HEK293 (cell line): ENCODE measurements at regions not wholly inside any gene's neighbourhood (a gene's known extent, or its start where the extent isn't known, plus 50 kb on each side); places are given as distances from the start of the nearest gene placed in this dataset.

Experiments used
- CTCF ChIA-PET: fragments of 350-600 bp; formaldehyde crosslinking; extraction: SDS; loops from one replicate; lab custom pipeline; 2021; ENCODE audit warnings: antibody characterized with exemption; lab: Yijun Ruan, JAX
- POLR2A ChIA-PET: fragments of 300-600 bp; formaldehyde crosslinking; extraction: SDS; loops from one replicate; lab custom pipeline; 2020; ENCODE audit warnings: antibody characterized with exemption, inconsistent platforms; lab: Yijun Ruan, JAX
- H3K27ac ChIP-seq: fragments of 200-500 bp; sonication (Bioruptor generic); 2 replicates; pipeline ENCODE4 v1.5.1; 2014; ENCODE audit warnings: low read depth, low read length, control low read depth, inconsistent platforms; ENCODE audit errors: extremely low read depth
- H3K36me3 ChIP-seq, 2 experiments: fragments of 200-500 bp in 1 of 2; sonication (Bioruptor generic) in 1 of 2; 1 replicate in 1 of 2; 2 replicates in 1 of 2; pipeline ENCODE4 v1.5.1; 2014 to 2017; ENCODE audit warnings: inconsistent platforms in 2 of 2, low read length in 2 of 2; ENCODE audit not compliant: control insufficient read depth in 2 of 2, insufficient read depth in 1 of 2
- H3K4me1 ChIP-seq: fragments of 200-500 bp; sonication (Bioruptor generic); 2 replicates; pipeline ENCODE4 v1.5.1; 2014; ENCODE audit warnings: mild to moderate bottlenecking, low read length, inconsistent platforms; ENCODE audit not compliant: control insufficient read depth, insufficient read depth
- H3K4me3 ChIP-seq: 2 replicates; pipeline ENCODE4 v1.5.1; 2011; ENCODE audit warnings: low read depth, mild to moderate bottlenecking, control low read depth, low read length, moderate library complexity
- H3K9me3 ChIP-seq: fragments of 200-500 bp; sonication (Bioruptor generic); 2 replicates; pipeline ENCODE4 v1.5.1; 2014; ENCODE audit warnings: low read depth, low read length, inconsistent platforms; ENCODE audit not compliant: control insufficient read depth, insufficient read depth
- CTCF ChIP-seq: fragments of 450-650 bp; formaldehyde crosslinking; IDR thresholded peaks from 2 replicates; pipeline ENCODE4 v1.5.1; 2016; ENCODE audit warnings: missing biosample characterization, missing genetic modification characterization
- ELK4 ChIP-seq: IDR thresholded peaks from 2 replicates; pipeline ENCODE4 v1.6.1; 2011; ENCODE audit warnings: mild to moderate bottlenecking, low read depth, low read length, borderline replicate concordance
- HOXD13 ChIP-seq: sonication (generic); formaldehyde crosslinking; IDR thresholded peaks from 2 replicates; pipeline ENCODE4 v1.8.0; 2022; ENCODE audit warnings: missing genetic modification reagents, borderline replicate concordance
- KLF1 ChIP-seq: fragments of 450-650 bp; formaldehyde crosslinking; IDR thresholded peaks from 2 replicates; pipeline ENCODE4 v1.5.1; 2016; ENCODE audit warnings: missing biosample characterization, missing genetic modification characterization
- KLF10 ChIP-seq: fragments of 450-650 bp; IDR thresholded peaks from 2 replicates; pipeline ENCODE4 v1.5.1; 2018; ENCODE audit warnings: missing biosample characterization, mild to moderate bottlenecking, missing genetic modification characterization
- KLF8 ChIP-seq: fragments of 450-650 bp; formaldehyde crosslinking; IDR thresholded peaks from 2 replicates; pipeline ENCODE4 v1.5.1; 2016; ENCODE audit warnings: missing biosample characterization, missing genetic modification characterization
- SCRT2 ChIP-seq: fragments of 450-650 bp; formaldehyde crosslinking; IDR thresholded peaks from 2 replicates; pipeline ENCODE4 v1.5.1; 2016; ENCODE audit warnings: missing biosample characterization, missing genetic modification characterization
- ZBTB20 ChIP-seq: fragments of 450-650 bp; formaldehyde crosslinking; IDR thresholded peaks from 2 replicates; pipeline ENCODE4 v1.5.1; 2016; ENCODE audit warnings: missing biosample characterization, missing genetic modification characterization
- ZBTB48 ChIP-seq: fragments of 450-650 bp; formaldehyde crosslinking; IDR thresholded peaks from 2 replicates; pipeline ENCODE4 v1.5.1; 2016; ENCODE audit warnings: missing biosample characterization, missing genetic modification characterization
- ZNF184 ChIP-seq: fragments of 450-650 bp; IDR thresholded peaks from 2 replicates; pipeline ENCODE4 v1.5.1; 2018; ENCODE audit warnings: missing biosample characterization, mild to moderate bottlenecking, missing genetic modification characterization
- ZNF221 ChIP-seq: fragments of 450-650 bp; formaldehyde crosslinking; IDR thresholded peaks from 2 replicates; pipeline ENCODE4 v1.5.1; 2017; ENCODE audit warnings: missing biosample characterization, missing genetic modification characterization, borderline replicate concordance
- ZNF302 ChIP-seq: fragments of 450-650 bp; formaldehyde crosslinking; IDR thresholded peaks from 2 replicates; pipeline ENCODE4 v1.5.1; 2016; ENCODE audit warnings: missing biosample characterization, missing genetic modification characterization, low read depth
- ZNF366 ChIP-seq: fragments of 450-650 bp; formaldehyde crosslinking; conservative IDR thresholded peaks from 2 replicates; pipeline ENCODE4 v1.5.1; 2016; ENCODE audit warnings: missing biosample characterization, missing genetic modification characterization
- ZNF391 ChIP-seq: fragments of 450-650 bp; formaldehyde crosslinking; IDR thresholded peaks from 2 replicates; pipeline ENCODE4 v1.5.1; 2016; ENCODE audit warnings: low read depth, missing biosample characterization, missing genetic modification characterization, borderline replicate concordance
- ZNF398 ChIP-seq: fragments of 450-650 bp; formaldehyde crosslinking; IDR thresholded peaks from 2 replicates; pipeline ENCODE4 v1.5.1; 2017; ENCODE audit warnings: missing biosample characterization, missing genetic modification characterization
- ZNF473 ChIP-seq: fragments of 450-650 bp; formaldehyde crosslinking; IDR thresholded peaks from 2 replicates; pipeline ENCODE4 v1.5.1; 2017; ENCODE audit warnings: missing biosample characterization, missing genetic modification characterization
- ZNF513 ChIP-seq: fragments of 450-650 bp; IDR thresholded peaks from 2 replicates; pipeline ENCODE4 v1.5.1; 2018; ENCODE audit warnings: missing biosample characterization, missing genetic modification characterization
- ZNF518A ChIP-seq: fragments of 450-650 bp; formaldehyde crosslinking; conservative IDR thresholded peaks from 2 replicates; pipeline ENCODE4 v1.5.1; 2016; ENCODE audit warnings: low read depth, missing biosample characterization, missing genetic modification characterization
- ZNF521 ChIP-seq: fragments of 450-650 bp; formaldehyde crosslinking; IDR thresholded peaks from 2 replicates; pipeline ENCODE4 v1.5.1; 2017; ENCODE audit warnings: missing biosample characterization, mild to moderate bottlenecking, missing genetic modification characterization
- ZNF626 ChIP-seq: fragments of 450-650 bp; sonication (Bioruptor Pico); formaldehyde crosslinking; IDR thresholded peaks from 2 replicates; pipeline ENCODE4 v1.5.1; 2018; ENCODE audit warnings: missing biosample characterization, missing genetic modification characterization, inconsistent platforms
- ZNF629 ChIP-seq: fragments of 450-650 bp; formaldehyde crosslinking; IDR thresholded peaks from 2 replicates; pipeline ENCODE4 v1.5.1; 2017; ENCODE audit warnings: missing biosample characterization, missing genetic modification characterization
- ZNF776 ChIP-seq: fragments of 450-650 bp; formaldehyde crosslinking; IDR thresholded peaks from 2 replicates; pipeline ENCODE4 v1.5.0; 2017; ENCODE audit warnings: missing biosample characterization, missing genetic modification characterization, borderline replicate concordance
- ZXDB ChIP-seq: fragments of 450-650 bp; formaldehyde crosslinking; IDR thresholded peaks from 2 replicates; pipeline ENCODE4 v1.5.1; 2016; ENCODE audit warnings: missing biosample characterization, missing genetic modification characterization

- Histone ChIP-seq H3K36me3 (no peaks in the 10 kb centered on the region), H3K9me3 (no peaks in the 10 kb centered on the region), H3K4me1 (no peaks in the 10 kb centered on the region), H3K4me3 (no peak overlapping the region), H3K27ac (no peak overlapping the region)
- ChIA-PET CTCF (no interaction called here), POLR2A (no interaction called here)
- TF ChIP-seq ZNF518A (tag by site-specific recombination) (no peak), ZBTB48 (tag by site-specific recombination) (no peak), ZXDB (tag by site-specific recombination) (no peak), ZNF366 (tag by site-specific recombination) (no peak), CTCF (tag by site-specific recombination) (no peak), ZNF302 (tag by site-specific recombination) (no peak), KLF10 (tag by site-specific recombination) (no peak), ZNF221 (no peak), ZNF513 (tag by site-specific recombination) (no peak), ZNF391 (no peak), HOXD13 (no peak), ZBTB20 (tag by site-specific recombination) (no peak), ZNF398 (no peak), ZNF184 (no peak), ZNF626 (no peak)
Observed at GRCh38 chr11:31995525-31996094, 95.3 kb upstream of the RCN1 start.

- Histone ChIP-seq H3K9me3 (no peaks in the 10 kb centered on the region), H3K36me3 (no peaks in the 10 kb centered on the region), H3K27ac (no peak overlapping the region), H3K4me1 (no peaks in the 10 kb centered on the region), H3K4me3 (no peak overlapping the region)
- ChIA-PET POLR2A (no interaction called here), CTCF (interaction anchor here (3.1 kb wide), 1 partner anchor 11 kb away, joined by 12 read pairs; no protein-coding TSS in a partner anchor)
- no peak for TF ChIP-seq ZNF473 (tag by site-specific recombination)
- no peak for TF ChIP-seq ZNF521
- no peak for TF ChIP-seq ZNF629 (tag by site-specific recombination)
- TF ChIP-seq ELK4: no peak
- TF ChIP-seq SCRT2 (tag by site-specific recombination): no peak
- no peak for TF ChIP-seq KLF1 (tag by site-specific recombination)
- no peak for TF ChIP-seq ZNF776 (tag by site-specific recombination)
- TF ChIP-seq KLF8: no peak
Observed at GRCh38 chr11:31995032-31995431, 95.8 kb upstream of the RCN1 start.
